Keratinocyte (primary cell): ENCODE measurements at regions not wholly inside any gene's neighbourhood (a gene's known extent, or its start where the extent isn't known, plus 50 kb on each side); places are given as distances from the start of the nearest gene placed in this dataset.

Source experiments
- EZH2 ChIP-seq: IDR thresholded peaks from one replicate; pipeline ENCODE4 v1.6.1; 2012; ENCODE audit warnings: inconsistent platforms, mild to moderate bottlenecking, low read length, moderate library complexity
- TF ChIP-seq, protein P1 (sequence below), 3 experiments: IDR thresholded peaks in 1 of 3; conservative IDR thresholded peaks in 1 of 3; optimal IDR thresholded peaks in 1 of 3; 2 replicates in 2 of 3; 3 replicates in 1 of 3; pipeline versions ENCODE3 to v1.5.1; 2011; ENCODE audit warnings: low read length in 3 of 3, mild to moderate bottlenecking in 3 of 3, moderate library complexity in 2 of 3, control low read depth in 1 of 3, inconsistent platforms in 1 of 3; ENCODE audit not compliant: insufficient read depth in 2 of 3; ENCODE audit errors: extremely low read depth in 1 of 3

- TF ChIP-seq, protein P1, sequence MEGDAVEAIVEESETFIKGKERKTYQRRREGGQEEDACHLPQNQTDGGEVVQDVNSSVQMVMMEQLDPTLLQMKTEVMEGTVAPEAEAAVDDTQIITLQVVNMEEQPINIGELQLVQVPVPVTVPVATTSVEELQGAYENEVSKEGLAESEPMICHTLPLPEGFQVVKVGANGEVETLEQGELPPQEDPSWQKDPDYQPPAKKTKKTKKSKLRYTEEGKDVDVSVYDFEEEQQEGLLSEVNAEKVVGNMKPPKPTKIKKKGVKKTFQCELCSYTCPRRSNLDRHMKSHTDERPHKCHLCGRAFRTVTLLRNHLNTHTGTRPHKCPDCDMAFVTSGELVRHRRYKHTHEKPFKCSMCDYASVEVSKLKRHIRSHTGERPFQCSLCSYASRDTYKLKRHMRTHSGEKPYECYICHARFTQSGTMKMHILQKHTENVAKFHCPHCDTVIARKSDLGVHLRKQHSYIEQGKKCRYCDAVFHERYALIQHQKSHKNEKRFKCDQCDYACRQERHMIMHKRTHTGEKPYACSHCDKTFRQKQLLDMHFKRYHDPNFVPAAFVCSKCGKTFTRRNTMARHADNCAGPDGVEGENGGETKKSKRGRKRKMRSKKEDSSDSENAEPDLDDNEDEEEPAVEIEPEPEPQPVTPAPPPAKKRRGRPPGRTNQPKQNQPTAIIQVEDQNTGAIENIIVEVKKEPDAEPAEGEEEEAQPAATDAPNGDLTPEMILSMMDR (optimal IDR thresholded peaks at IDR 0.05 in 1 of 3, IDR thresholded peaks at IDR 0.05 in 1 of 3, conservative IDR thresholded peaks at IDR 0.05 in 1 of 3; ENCODE audit: extremely low read depth in 1 of 3, insufficient read depth in 2 of 3, low read length in 3 of 3): no peak
- no peak for TF ChIP-seq EZH2
These were observed 172.5 kb downstream of the RASEF start for GRCh38 chr9:82890401-82890800.
